GM12878 (cell line): ENCODE measurements at regions not wholly inside any gene's neighbourhood (a gene's known extent, or its start where the extent isn't known, plus 50 kb on each side); places are given as distances from the start of the nearest gene placed in this dataset.
A peak's percentile ranks its signal among the peaks of the same experiment; 100 is the strongest.

Experiments
- ATAC-seq: fragments of 200-7000 bp; cut with Tn5 transposase; 3 replicates; pipeline ENCODE4 v1.9.1; 2020; ENCODE audit warnings: mild to moderate bottlenecking, moderate library complexity
- BruUV-seq: library from RNA; stranded (reverse); fragments of 400-500 nt; replicated peaks from 2 replicates; lab custom pipeline; 2021; lab: Mats Ljungman, UMichigan
- CTCF ChIA-PET: fragments of 300-600 bp; sonication (Branson Sonifier 250); formaldehyde crosslinking; extraction: SDS; loops from one replicate; lab custom pipeline; 2021; ENCODE audit warnings: inconsistent platforms; lab: Yijun Ruan, JAX
- POLR2A ChIA-PET: fragments of 350-600 bp; formaldehyde crosslinking; extraction: SDS; loops from one replicate; lab custom pipeline; 2021; ENCODE audit warnings: inconsistent platforms; lab: Charles Lee
- RAD21 ChIA-PET: fragments of 300-600 bp; sonication (Branson Sonifier 250); formaldehyde crosslinking; loops from one replicate; lab custom pipeline; 2023; ENCODE audit warnings: antibody characterized with exemption; ENCODE audit not compliant: unreplicated experiment; lab: Charles Lee
- SMC1A ChIA-PET: fragments of 300-600 bp; sonication (Branson Sonifier 250); formaldehyde crosslinking; loops from one replicate; lab custom pipeline; 2023; ENCODE audit not compliant: unreplicated experiment, uncharacterized antibody; lab: Charles Lee
- DNase-seq: peaks from one replicate; pipeline ENCODE4 v3.0.0-alpha.2; 2011; ENCODE audit warnings: low read depth, low spot score
- FAIRE-seq: peaks from 3 replicates; lab custom pipeline; 2011; peaks lifted over from hg19 to GRCh38; lab: Jason Lieb, UNC
- H2AFZ ChIP-seq: 2 replicates; pipeline ENCODE4 v1.6.0; 2011; ENCODE audit warnings: low read depth, low read length, control low read depth; ENCODE audit not compliant: control insufficient read depth
- H3K27ac ChIP-seq: 2 replicates; pipeline ENCODE4 v1.5.1; 2011; ENCODE audit warnings: control low read depth; ENCODE audit not compliant: control insufficient read depth, insufficient read depth
- H3K27me3 ChIP-seq, 2 experiments: replicated peaks in 1 of 2; 2 replicates each; pipeline versions ENCODE4 v1.6.0 to v1.6.1; 2011; ENCODE audit warnings: low read length in 1 of 2; ENCODE audit not compliant: control insufficient read depth in 2 of 2, insufficient read depth in 2 of 2
- H3K36me3 ChIP-seq, 2 experiments: 2 replicates each; pipeline ENCODE4 v1.5.1; 2011; ENCODE audit warnings: low read length in 1 of 2; ENCODE audit not compliant: control insufficient read depth in 2 of 2, insufficient read depth in 2 of 2
- H3K4me1 ChIP-seq: 2 replicates; pipeline ENCODE4 v1.6.1; 2011; ENCODE audit warnings: mild to moderate bottlenecking, low read length, moderate library complexity, mixed read lengths; ENCODE audit not compliant: control insufficient read depth, insufficient read depth
- H3K4me2 ChIP-seq: 2 replicates; pipeline ENCODE4 v1.6.0; 2011; ENCODE audit warnings: control low read depth; ENCODE audit not compliant: control insufficient read depth, insufficient read depth
- H3K4me3 ChIP-seq: fragments of 200-600 bp; sonication (generic); 2 replicates; pipeline ENCODE4 v1.5.1; 2016
- H3K79me2 ChIP-seq: 2 replicates; pipeline ENCODE4 v1.6.0; 2011; ENCODE audit warnings: low read length; ENCODE audit not compliant: control insufficient read depth, insufficient read depth
- H3K9ac ChIP-seq: 2 replicates; pipeline ENCODE4 v1.8.0; 2011; ENCODE audit warnings: low read length, control low read depth, mixed read lengths; ENCODE audit not compliant: control insufficient read depth, insufficient read depth
- H3K9me3 ChIP-seq: replicated peaks from 3 replicates; pipeline ENCODE4 v1.5.1; 2011; ENCODE audit warnings: mild to moderate bottlenecking, low read length; ENCODE audit not compliant: control insufficient read depth, insufficient read depth
- H4K20me1 ChIP-seq: 2 replicates; pipeline ENCODE4 v1.6.0; 2011; ENCODE audit not compliant: control insufficient read depth, insufficient read depth
- BHLHE40 ChIP-seq, 2 experiments: fragments of 450-650 bp in 1 of 2; IDR thresholded peaks; 2 replicates each; pipeline ENCODE4 v1.6.1; 2011 to 2017; ENCODE audit warnings: low read depth in 2 of 2, borderline replicate concordance in 1 of 2, improper control_type of control experiment in 1 of 2, low read length in 1 of 2, mild to moderate bottlenecking in 1 of 2
- CBX5 ChIP-seq: sonication (generic); IDR thresholded peaks from 2 replicates; pipeline ENCODE4 v1.6.1; 2016; ENCODE audit warnings: low read depth, moderate library complexity, mild to moderate bottlenecking, inconsistent platforms
- EED ChIP-seq: sonication (generic); IDR thresholded peaks from 2 replicates; pipeline ENCODE4 v1.6.1; 2016; ENCODE audit warnings: antibody characterized with exemption, low read depth
- EGR1 ChIP-seq, 2 experiments: IDR thresholded peaks; 1 replicate in 1 of 2; 2 replicates in 1 of 2; pipeline ENCODE4 v1.6.1; 2011 to 2012; ENCODE audit warnings: low read depth in 2 of 2, low read length in 2 of 2, borderline replicate concordance in 1 of 2, mild to moderate bottlenecking in 1 of 2, moderate library complexity in 1 of 2
- HDGF ChIP-seq: fragments of 450-650 bp; IDR thresholded peaks from 2 replicates; pipeline ENCODE4 v1.6.1; 2016; ENCODE audit warnings: antibody characterized with exemption
- JUND ChIP-seq: IDR thresholded peaks from 2 replicates; pipeline ENCODE4 v1.6.1; 2012; ENCODE audit warnings: low read depth, mild to moderate bottlenecking, low read length, improper control_type of control experiment, moderate library complexity
- KAT2A ChIP-seq: conservative IDR thresholded peaks from 2 replicates; pipeline ENCODE4 v1.6.1; 2011; ENCODE audit warnings: low read depth, low read length; ENCODE audit not compliant: control insufficient read depth
- LARP7 ChIP-seq: fragments of 450-650 bp; IDR thresholded peaks from 2 replicates; pipeline ENCODE4 v1.6.1; 2017; ENCODE audit warnings: mild to moderate bottlenecking
- MTA3 ChIP-seq: IDR thresholded peaks from 2 replicates; pipeline ENCODE4 v1.6.1; 2012; ENCODE audit warnings: low read length, inconsistent platforms, borderline replicate concordance
- NBN ChIP-seq: fragments of 450-650 bp; IDR thresholded peaks from 2 replicates; pipeline ENCODE4 v1.6.1; 2016
- RELA ChIP-seq: fragments of 450-650 bp; IDR thresholded peaks from 2 replicates; pipeline ENCODE4 v1.8.0; 2014; ENCODE audit warnings: borderline replicate concordance; ENCODE audit not compliant: partially characterized antibody
- RUNX3 ChIP-seq: IDR thresholded peaks from 2 replicates; pipeline ENCODE4 v1.6.1; 2012; ENCODE audit warnings: low read length, inconsistent platforms
- SPI1 ChIP-seq: IDR thresholded peaks from 2 replicates; pipeline ENCODE4 v1.6.1; 2011; ENCODE audit warnings: low read depth, mild to moderate bottlenecking, low read length, moderate library complexity, borderline replicate concordance; ENCODE audit not compliant: insufficient read depth
- WGBS: methylation state at CpG from one replicate; pipeline ENCODE4 v1.1.6; 2016; ENCODE audit warnings: low lambda C conversion rate; ENCODE audit not compliant: insufficient replicate concordance, insufficient coverage; ENCODE audit errors: missing lambda C conversion rate; 5-methylcytosine and 5-hydroxymethylcytosine counted together
- in situ Hi-C: fragments of 300-500 bp; cut with MboI; formaldehyde crosslinking; loops from 9 replicates; pipeline ENCODE4 v1.14.3; 2018; ENCODE audit warnings: mixed read lengths
- intact Hi-C: fragments of 100-400 bp; cut with micrococcal nuclease; formaldehyde crosslinking; loops from one replicate; pipeline ENCODE4 v1.14.2; 2022; ENCODE audit not compliant: unreplicated experiment

DNA sequence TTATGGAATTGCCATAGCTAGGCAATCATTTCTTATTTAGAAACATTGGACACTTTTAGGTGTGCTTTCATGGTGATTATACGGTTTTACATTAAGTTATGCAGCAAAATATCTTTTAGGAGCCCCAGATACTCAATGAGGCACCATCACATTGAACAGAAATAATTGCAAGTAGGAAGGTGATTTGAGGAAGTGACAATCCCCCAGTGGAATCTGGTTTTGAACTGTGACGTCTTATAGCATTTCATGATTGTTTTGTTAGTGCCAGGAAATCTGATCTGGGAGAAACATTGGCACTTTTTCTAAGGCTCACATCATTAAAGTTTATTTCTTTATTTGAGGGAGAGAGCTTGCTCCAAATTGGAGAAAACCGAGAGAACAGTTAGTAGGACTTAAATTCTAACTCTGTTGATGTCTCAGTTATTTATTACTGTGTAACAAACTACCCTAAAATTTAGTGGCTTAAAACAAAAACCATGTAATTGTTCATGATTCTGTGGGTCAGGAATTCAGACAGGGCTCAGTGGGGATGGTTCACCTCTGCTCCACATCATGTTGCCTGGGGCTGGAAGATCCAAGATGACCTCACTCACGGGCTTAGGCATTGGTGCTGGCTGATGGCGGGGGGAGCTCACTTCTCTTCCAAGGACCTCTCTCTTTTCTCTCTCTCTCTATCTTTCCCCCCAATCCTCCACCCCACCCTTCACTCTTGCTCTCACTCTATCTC, 78.2 kb upstream of the STEAP1B start:
- no peak overlapping the region for H3K4me2 ChIP-seq
- FAIRE-seq (no peak), DNase-seq (no peak)
- H3K4me3 ChIP-seq, result no peak overlapping the region
- in situ Hi-C loops (no loop called here), intact Hi-C loops (no loop called here)
- H2AFZ ChIP-seq, result no peak overlapping the region
- ChIA-PET SMC1A (interaction anchor here (0.6 to 1.1 kb wide), 2 partner anchors 18 to 150 kb away, joined by 3 to 4 read pairs; no protein-coding TSS in a partner anchor), CTCF (interaction anchor here (1.0 to 3.0 kb wide), 2 partner anchors 10 to 17 kb away, joined by 4 to 10 read pairs; no protein-coding TSS in a partner anchor), POLR2A (no interaction called here), RAD21 (no interaction called here)
- H3K27ac ChIP-seq, result no peak overlapping the region
- no TSS peak for BruUV-seq
- 19% methylated on average over 5 of the region's 5 CpGs for WGBS
- no peaks in the 10 kb centered on the region for H3K4me1 ChIP-seq
- no peaks in the 10 kb centered on the region; the same call in 2 of the 3 replicates for H3K9me3 ChIP-seq
- no peak overlapping the region for H3K9ac ChIP-seq
- no peaks in the 10 kb centered on the region for H3K79me2 ChIP-seq
- no peaks in the 10 kb centered on the region for H4K20me1 ChIP-seq
- no peaks in the 10 kb centered on the region for H3K36me3 ChIP-seq
- TF ChIP-seq EGR1 (IDR thresholded peaks at IDR 0.05; ENCODE audit: borderline replicate concordance in 1 of 2, low read depth in 2 of 2, low read length in 2 of 2) (no peak), KAT2A (no peak), SPI1 (peak; percentile 21; the same call in 1 of the 2 replicates)
- TF ChIP-seq, all 136 proteins: peak for 1
- peaks cover 1 to 3% of the 10 kb centered on the region in 2 experiments; a peak in 3 of 4 replicates for H3K27me3 ChIP-seq
- no peak for ATAC-seq

DNA sequence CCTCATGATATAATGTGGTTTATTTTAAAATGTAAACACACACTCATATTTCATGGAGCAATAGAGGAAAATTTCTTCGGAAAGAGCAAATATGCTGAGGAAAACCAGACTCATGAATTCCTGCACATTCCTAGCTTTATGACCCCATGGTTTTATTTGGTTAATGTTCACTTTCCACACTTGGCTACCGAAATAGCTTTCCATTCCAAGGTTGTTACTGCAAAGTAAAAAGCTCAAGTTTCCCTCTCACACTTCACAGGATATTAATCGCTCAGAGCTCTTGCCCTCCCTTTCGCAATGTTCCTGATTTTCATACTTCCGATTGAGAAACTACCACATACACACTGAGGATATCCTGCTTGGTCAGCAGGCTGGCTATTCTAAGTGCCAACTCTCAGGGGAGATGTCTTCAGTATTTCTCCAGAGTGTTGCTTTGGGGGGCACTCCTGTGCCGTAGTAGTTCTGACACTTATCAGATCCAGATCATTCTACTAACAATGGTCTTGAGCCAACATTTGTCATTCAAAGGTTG, 77.5 kb upstream of the STEAP1B start:
- ChIA-PET SMC1A (interaction anchor here (1.1 kb wide), 1 partner anchor 151 kb away, joined by 3 read pairs; no protein-coding TSS in a partner anchor), RAD21 (no interaction called here), POLR2A (no interaction called here), CTCF (interaction anchor here (1.0 to 3.0 kb wide), 2 partner anchors 10 to 16 kb away, joined by 4 to 10 read pairs; no protein-coding TSS in a partner anchor)
- no peaks in the 10 kb centered on the region for H3K79me2 ChIP-seq
- H3K4me3 ChIP-seq, result no peak overlapping the region
- no peaks in the 10 kb centered on the region for H3K36me3 ChIP-seq
- H4K20me1 ChIP-seq, result no peaks in the 10 kb centered on the region
- TF ChIP-seq JUND, result no peak
- no peak for TF ChIP-seq CBX5
- no peak for TF ChIP-seq RELA
- TF ChIP-seq RUNX3, result no peak
- TF ChIP-seq LARP7, result no peak
- no peak for TF ChIP-seq HDGF
- TF ChIP-seq EED, result no peak
- TF ChIP-seq BHLHE40 (IDR thresholded peaks at IDR 0.05; ENCODE audit: borderline replicate concordance in 1 of 2, low read depth in 2 of 2, low read length in 1 of 2), result no peak
- no peak for TF ChIP-seq NBN
- TF ChIP-seq MTA3, result no peak
- 3% methylated on average over 6 of the region's 6 CpGs for WGBS
- FAIRE-seq (no peak), DNase-seq (no peak), ATAC-seq (no peak)
- no TSS peak for BruUV-seq
- in situ Hi-C loops (no loop called here), intact Hi-C loops (no loop called here)
- no peak overlapping the region for H3K27ac ChIP-seq
- H2AFZ ChIP-seq, result no peak overlapping the region
- peaks cover 0 to 3% of the 10 kb centered on the region in 2 experiments; a peak in 3 of 4 replicates for H3K27me3 ChIP-seq
- no peak overlapping the region for H3K9ac ChIP-seq
- no peak overlapping the region for H3K4me2 ChIP-seq
- H3K9me3 ChIP-seq, result no peaks in the 10 kb centered on the region; the same call in 2 of the 3 replicates
- no peaks in the 10 kb centered on the region for H3K4me1 ChIP-seq
